HL-60 (cell line): ENCODE measurements at regions not wholly inside any gene's neighbourhood (a gene's known extent, or its start where the extent isn't known, plus 50 kb on each side); places are given as distances from the start of the nearest gene placed in this dataset.

Source experiments
- CTCF ChIP-seq: IDR thresholded peaks from one replicate; pipeline ENCODE4 v1.5.1; 2011; ENCODE audit warnings: low read length, control low read depth, inconsistent platforms; ENCODE audit not compliant: insufficient read depth
- POLR2AphosphoS5 ChIP-seq: IDR thresholded peaks from 2 replicates; pipeline ENCODE4 v1.6.1; 2012; ENCODE audit warnings: low read depth

GRCh38 chr7:25068502-25069213 is 56.4 kb downstream of the CYCS start:
- no peak for TF ChIP-seq CTCF
- TF ChIP-seq POLR2AphosphoS5 = no peak
